NCI-H146 (cell line): ENCODE measurements at regions not wholly inside any gene's neighbourhood (a gene's known extent, or its start where the extent isn't known, plus 50 kb on each side); places are given as distances from the start of the nearest gene placed in this dataset.
"Not testable (repeated sequence)": the region's sequence is repeated elsewhere in the genome, so short reads cannot be mapped to it uniquely, and the experiment has no call there.

ENCODE experiments used
- DNase-seq: peaks from one replicate; lab custom pipeline; 2025; lab: John Stamatoyannopoulos, UW

DNA sequence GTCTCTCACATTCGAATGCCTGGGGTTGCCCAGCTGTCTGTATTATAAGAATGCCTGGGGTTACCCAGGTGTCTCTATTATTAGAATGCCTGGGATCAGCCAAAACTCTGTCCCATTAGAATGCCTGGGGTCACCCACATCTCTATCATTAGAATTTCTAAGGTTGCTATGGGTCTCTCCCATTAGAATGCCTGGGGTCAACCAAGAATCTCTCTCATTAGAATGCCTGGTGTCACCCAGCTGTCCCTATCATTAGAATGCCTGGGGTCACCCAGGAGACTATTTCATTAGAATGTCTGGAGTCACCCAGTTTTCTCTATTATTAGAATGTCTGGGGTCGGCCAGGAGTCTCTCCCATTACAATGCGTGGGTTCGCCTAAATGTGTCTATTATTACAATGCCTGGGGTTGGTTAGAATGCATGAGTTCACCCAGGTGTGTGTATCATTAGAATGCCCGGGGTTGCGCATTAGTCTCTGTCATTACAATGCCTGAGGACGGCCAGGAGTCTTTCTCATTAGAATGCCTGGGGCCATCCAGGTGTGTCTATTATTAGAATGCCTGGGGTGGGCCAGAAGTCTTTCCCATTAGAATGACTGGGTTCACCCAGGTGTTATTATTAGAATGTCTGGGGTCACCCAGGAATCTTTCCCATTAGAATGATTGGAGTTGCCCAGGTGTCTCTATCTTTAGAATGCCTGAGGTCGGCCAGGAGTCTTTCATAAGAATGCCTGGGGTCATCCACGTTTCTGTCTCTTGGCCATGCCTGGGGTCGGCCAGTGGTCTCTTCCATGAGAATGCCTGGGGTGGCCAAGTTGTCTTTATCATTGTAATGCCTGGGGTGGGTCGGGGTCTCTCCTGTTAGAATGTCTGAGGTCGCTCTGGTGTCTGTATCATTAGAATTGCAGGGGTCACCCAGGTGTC is 59.6 kb downstream of the RNF187 start:
- DNase-seq = peak; percentile 26

DNA sequence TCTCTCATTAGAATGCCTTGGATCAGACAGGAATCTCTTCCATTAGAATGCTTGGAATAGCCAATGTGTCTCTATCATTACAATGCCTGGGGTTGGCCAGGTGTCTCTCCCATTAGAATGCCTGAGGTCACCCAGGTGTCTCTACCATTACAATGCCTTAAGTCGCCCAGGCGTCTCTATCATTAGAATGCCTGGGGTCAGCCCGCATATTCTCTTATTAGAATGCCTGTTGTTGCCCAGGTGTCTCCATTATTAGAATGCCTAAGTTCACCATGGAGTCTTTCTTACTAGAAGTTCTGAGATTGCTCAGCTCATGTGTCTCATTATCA is 60.2 kb downstream of the RNF187 start:
- no peak for DNase-seq

DNA sequence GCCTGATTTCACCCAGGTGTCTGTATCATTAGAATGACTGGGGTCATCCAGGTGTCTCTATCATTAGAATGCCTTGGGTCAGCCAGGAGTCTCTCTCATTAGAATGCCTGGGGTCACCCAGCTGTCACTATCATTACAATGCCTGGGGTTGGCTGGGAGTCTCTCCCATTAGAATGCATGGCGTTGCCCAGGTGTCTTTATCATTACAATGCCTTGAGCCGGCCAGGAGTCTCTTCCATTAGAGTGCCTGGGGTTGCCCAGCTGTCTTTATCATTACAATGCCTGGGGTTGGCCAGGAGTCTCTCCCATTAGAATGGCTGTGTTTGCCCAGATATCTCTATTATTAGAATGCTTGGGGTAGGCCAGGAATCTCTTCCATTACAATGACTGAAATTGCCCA is 61.6 kb downstream of the RNF187 start:
- DNase-seq = peak; percentile 12

DNA sequence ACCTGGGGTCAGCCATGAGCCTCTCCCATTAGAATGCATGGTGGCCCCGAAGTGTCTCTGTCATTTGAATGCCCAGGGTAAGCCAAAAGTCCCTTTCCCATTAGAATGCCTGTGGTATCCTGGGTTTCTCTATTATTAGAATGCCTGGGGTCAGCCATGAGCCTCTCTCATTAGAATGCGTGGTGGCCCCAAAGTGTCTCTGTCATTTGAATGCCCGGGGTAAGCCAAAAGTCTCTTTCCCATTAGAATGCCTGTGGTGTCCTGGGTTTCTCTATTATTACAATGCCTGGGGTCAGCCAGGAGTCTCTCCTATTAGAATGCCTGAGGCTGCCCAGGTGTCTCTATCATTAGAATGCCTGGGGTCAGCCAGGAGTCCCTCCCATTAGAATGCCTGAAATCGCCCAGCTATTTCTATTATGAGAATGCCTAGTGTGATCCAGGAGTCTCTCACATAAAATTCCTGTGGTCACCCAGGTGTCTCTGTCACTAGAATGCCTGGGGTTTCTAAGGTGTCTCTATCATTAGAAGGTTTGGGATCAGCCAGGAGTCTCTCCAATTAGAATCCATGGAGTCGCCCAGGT is 65.5 kb downstream of the RNF187 start:
- no peak for DNase-seq

DNA sequence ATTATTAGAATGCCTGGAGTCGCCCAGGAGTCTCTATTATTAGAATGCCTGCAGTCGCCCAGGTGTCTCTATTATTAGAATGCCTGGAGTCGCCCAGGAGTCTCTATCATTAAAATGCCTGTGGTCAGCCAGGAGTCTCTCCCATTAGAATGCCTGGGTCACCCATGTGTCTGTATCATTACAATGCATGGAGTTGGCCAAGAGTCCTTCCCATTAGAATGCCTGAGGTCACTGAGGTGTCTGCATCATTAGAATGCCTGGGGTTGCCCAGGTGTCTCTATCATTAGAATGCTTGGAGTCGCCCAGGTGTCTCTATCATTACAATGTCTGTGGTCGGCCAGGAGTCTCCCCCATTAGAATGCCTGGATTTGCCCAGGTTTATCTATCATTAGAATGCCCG is 66.9 kb downstream of the RNF187 start:
- no peak for DNase-seq

DNA sequence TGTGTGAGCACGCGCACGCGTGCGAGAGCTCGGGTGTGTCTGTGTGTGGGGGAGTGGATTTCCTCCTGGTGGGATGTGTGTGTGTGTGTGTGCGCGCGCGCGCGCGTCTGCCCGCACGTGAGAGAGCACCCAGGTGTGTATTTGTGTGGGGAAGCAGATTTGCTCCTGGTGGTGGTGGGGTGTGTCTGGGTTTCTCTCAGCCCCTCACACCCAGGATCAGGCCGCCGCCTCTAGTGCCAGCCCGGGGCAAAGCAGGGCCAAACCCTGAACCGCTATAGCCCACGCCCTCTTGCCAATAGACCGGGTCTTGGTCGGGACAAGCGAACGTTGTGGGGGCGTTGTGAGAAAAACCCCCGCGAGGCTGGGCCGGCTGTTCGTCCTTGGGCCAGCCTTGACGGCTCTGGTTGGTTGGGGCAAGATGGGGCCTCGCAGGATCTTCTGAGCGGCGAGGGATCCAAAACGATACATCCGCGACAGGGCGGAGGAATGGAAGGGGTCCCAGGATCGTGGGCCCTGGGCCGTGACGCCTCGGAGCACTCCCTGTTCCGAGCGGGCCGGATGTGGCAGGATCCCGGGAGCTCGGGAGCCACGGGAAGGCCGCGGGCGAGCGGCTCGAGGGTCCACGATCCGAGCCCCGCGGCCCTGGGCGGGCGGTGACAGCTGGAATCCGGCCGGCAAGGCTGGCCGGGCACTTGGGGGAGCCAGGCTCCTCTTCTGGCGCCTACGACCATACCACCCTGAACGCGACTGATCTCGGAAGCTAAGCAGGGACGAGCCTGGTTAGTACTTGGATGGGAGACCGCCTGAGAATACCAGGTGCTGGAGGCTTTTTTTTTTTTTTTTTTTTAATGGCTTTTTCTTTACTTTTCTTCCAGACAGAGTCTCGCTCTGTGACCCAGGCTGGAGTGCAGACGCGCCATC is 68.2 kb downstream of the RNF187 start:
- DNase-seq = no peak

DNA sequence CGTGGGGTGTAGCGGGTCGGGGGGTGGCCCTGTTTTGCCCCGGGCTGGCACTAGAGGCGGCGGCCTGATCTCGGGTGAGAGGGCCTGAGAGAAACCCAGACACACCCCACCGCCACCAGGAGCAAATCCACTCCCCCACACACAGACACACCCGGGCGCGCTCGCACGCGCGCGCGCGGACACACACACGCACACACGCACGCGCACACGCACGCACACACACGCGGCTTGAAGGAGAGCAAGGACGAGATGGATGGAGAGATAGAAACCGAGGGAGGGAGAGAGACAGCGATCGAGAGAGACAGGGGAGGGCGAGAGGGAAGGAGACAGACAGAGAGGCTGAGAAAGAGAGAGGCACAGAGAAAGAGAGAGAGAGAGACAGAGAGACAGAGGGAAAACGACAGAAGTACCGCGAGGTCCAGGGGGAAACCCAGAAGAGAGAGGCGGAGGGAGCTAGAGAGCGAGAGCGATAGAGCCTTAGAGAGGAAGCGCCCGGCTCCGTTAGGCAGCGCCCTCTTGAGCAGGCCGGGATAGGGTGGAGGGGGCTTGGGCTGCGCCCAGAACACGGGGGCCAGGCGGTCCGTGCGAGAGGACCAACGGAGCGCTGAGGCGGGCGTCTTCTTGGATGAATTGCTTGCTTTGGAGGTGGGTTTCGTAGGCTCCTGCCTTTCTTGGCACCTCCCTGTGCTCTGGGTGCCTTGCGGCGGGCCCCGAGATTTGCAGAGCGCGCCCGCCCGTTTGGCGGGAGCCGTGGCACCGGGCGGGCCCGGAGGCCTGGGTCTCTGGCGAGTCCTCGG is 69.7 kb downstream of the RNF187 start:
- not testable (repeated sequence) for DNase-seq
